HepG2 (cell line): ENCODE measurements at regions not wholly inside any gene's neighbourhood (a gene's known extent, or its start where the extent isn't known, plus 50 kb on each side); places are given as distances from the start of the nearest gene placed in this dataset.

ENCODE experiments used
- ATAC-seq: fragments of 200-7000 bp; cut with Tn5 transposase; 3 replicates; pipeline ENCODE4 v1.9.1; 2020; ENCODE audit warnings: mild to moderate bottlenecking, moderate library complexity
- BruUV-seq: library from RNA; stranded (reverse); fragments of 400-500 nt; replicated peaks from 2 replicates; lab custom pipeline; 2021; lab: Mats Ljungman, UMichigan
- CTCF ChIA-PET: fragments of 300-600 bp; formaldehyde crosslinking; extraction: SDS; loops from one replicate; lab custom pipeline; 2021; ENCODE audit warnings: low total read pairs, inconsistent platforms, low intra/inter-chr PET ratio; lab: Yijun Ruan, JAX
- POLR2A ChIA-PET: fragments of 350-600 bp; sonication (Branson Sonifier 250); formaldehyde crosslinking; loops from one replicate; lab custom pipeline; 2020; ENCODE audit warnings: antibody characterized with exemption, inconsistent platforms; lab: Yijun Ruan, JAX
- DNase-seq: peaks from one replicate; pipeline ENCODE4 v3.0.0-alpha.2; 2015; ENCODE audit warnings: low spot score
- FAIRE-seq: peaks from 3 replicates; lab custom pipeline; 2011; peaks lifted over from hg19 to GRCh38; lab: Jason Lieb, UNC
- H2AFZ ChIP-seq: one replicate; pipeline ENCODE4 v1.6.1; 2011; ENCODE audit warnings: low read length, inconsistent platforms
- H3K27ac ChIP-seq: fragments of 300-600 bp; 3 replicates; pipeline ENCODE4 v1.8.0; 2011; ENCODE audit warnings: mixed run types, mild to moderate bottlenecking, mixed read lengths, low read length, inconsistent platforms; ENCODE audit not compliant: insufficient read depth; ENCODE audit errors: extremely low read length
- H3K27me3 ChIP-seq, 2 experiments: fragments of 200-600 bp in 1 of 2; 2 replicates in 1 of 2; 3 replicates in 1 of 2; pipeline versions ENCODE4 v1.6.0 to v1.8.0; 2011; ENCODE audit warnings: low read length in 2 of 2, mild to moderate bottlenecking in 2 of 2, moderate library complexity in 2 of 2, inconsistent platforms in 1 of 2; ENCODE audit not compliant: insufficient read depth in 2 of 2, control insufficient read depth in 1 of 2
- H3K36me3 ChIP-seq, 2 experiments: fragments of 200-600 bp in 1 of 2; replicated peaks in 1 of 2; 2 replicates in 1 of 2; 3 replicates in 1 of 2; pipeline versions ENCODE4 v1.5.1 to v1.8.0; 2011; ENCODE audit warnings: low read length in 2 of 2, inconsistent platforms in 1 of 2; ENCODE audit not compliant: insufficient read depth in 2 of 2, control insufficient read depth in 1 of 2
- H3K4me1 ChIP-seq: 2 replicates; pipeline ENCODE4 v1.5.1; 2012; ENCODE audit warnings: low read length, inconsistent platforms; ENCODE audit not compliant: insufficient read depth
- H3K4me2 ChIP-seq: 2 replicates; pipeline ENCODE4 v1.6.0; 2011; ENCODE audit warnings: low read depth, low read length, inconsistent platforms
- H3K4me3 ChIP-seq, 3 experiments: fragments of 200-600 bp in 1 of 3; sonication (generic), shearing (Covaris generic) in 1 of 3; replicated peaks in 1 of 3; 2 replicates each; pipeline ENCODE4 v1.5.1; 2011 to 2016; ENCODE audit warnings: low read length in 3 of 3, inconsistent platforms in 2 of 3, low read depth in 2 of 3, mild to moderate bottlenecking in 2 of 3, control low read depth in 1 of 3, mixed read lengths in 1 of 3; ENCODE audit not compliant: insufficient read depth in 1 of 3
- H3K79me2 ChIP-seq: one replicate; pipeline ENCODE4 v1.6.1; 2011; ENCODE audit warnings: low read length, inconsistent platforms; ENCODE audit not compliant: insufficient read depth
- H3K9ac ChIP-seq: 2 replicates; pipeline ENCODE4 v1.6.0; 2011; ENCODE audit warnings: mild to moderate bottlenecking, low read depth, low read length, inconsistent platforms; ENCODE audit not compliant: insufficient read depth
- H3K9me3 ChIP-seq: 2 replicates; pipeline ENCODE4 v1.5.1; 2012; ENCODE audit warnings: mild to moderate bottlenecking, low read length
- H4K20me1 ChIP-seq: 2 replicates; pipeline ENCODE4 v1.6.0; 2011; ENCODE audit warnings: inconsistent platforms, mild to moderate bottlenecking, low read length, moderate library complexity; ENCODE audit not compliant: insufficient read depth
- ARNT ChIP-seq: fragments of 450-650 bp; IDR thresholded peaks from 2 replicates; pipeline ENCODE4 v1.6.1; 2017
- HNRNPL ChIP-seq: fragments of 200-400 bp; formaldehyde crosslinking; IDR thresholded peaks from 2 replicates; pipeline ENCODE4 v1.6.1; 2017; ENCODE audit warnings: mild to moderate bottlenecking, low read depth, low read length
- KLF12 ChIP-seq: sonication (generic); formaldehyde crosslinking; IDR thresholded peaks from 2 replicates; pipeline ENCODE4 v1.4.0; 2020; ENCODE audit warnings: missing genetic modification reagents, borderline replicate concordance
- KLF6 ChIP-seq: IDR thresholded peaks from 2 replicates; pipeline ENCODE4 v1.8.0; 2016; ENCODE audit warnings: missing biosample characterization, missing genetic modification reagents
- ZNF563 ChIP-seq: sonication (generic); formaldehyde crosslinking; IDR thresholded peaks from 2 replicates; pipeline ENCODE4 v1.8.0; 2022; ENCODE audit warnings: mild to moderate bottlenecking, moderate library complexity, missing genetic modification reagents
- ZNF781 ChIP-seq: sonication (generic); formaldehyde crosslinking; IDR thresholded peaks from 2 replicates; pipeline ENCODE4 v1.5.1; 2020; ENCODE audit warnings: borderline replicate concordance, mild to moderate bottlenecking, missing genetic modification reagents; ENCODE audit errors: not compliant biosample characterization
- ZNF879 ChIP-seq: sonication (generic); formaldehyde crosslinking; IDR thresholded peaks from 2 replicates; pipeline ENCODE4 v1.8.1; 2023; ENCODE audit warnings: missing genetic modification reagents
- WGBS: methylation state at CpG from one replicate; pipeline ENCODE4 v1.1.6; 2017; ENCODE audit warnings: low lambda C conversion rate; 5-methylcytosine and 5-hydroxymethylcytosine counted together
- in situ Hi-C: cut with HindIII; loops from 2 replicates; pipeline ENCODE4 v1.10.0; 2017; ENCODE audit warnings: low pct_unique_long_range_greater_than_20kb; ENCODE audit not compliant: extremely low pct_ligation_motif_present
- intact Hi-C: fragments of 100-400 bp; cut with micrococcal nuclease; formaldehyde crosslinking; loops from one replicate; pipeline ENCODE4 v1.10.0; 2022; ENCODE audit not compliant: unreplicated experiment
- TF ChIP-seq, protein P1 (sequence below): sonication (generic); formaldehyde crosslinking; IDR thresholded peaks from 2 replicates; pipeline ENCODE4 v1.8.0; 2022; ENCODE audit warnings: low read depth, missing genetic modification reagents
- TF ChIP-seq, protein P2 (sequence below): sonication (generic); formaldehyde crosslinking; IDR thresholded peaks from 2 replicates; pipeline ENCODE4 v1.9.0; 2021; ENCODE audit warnings: missing genetic modification reagents, mild to moderate bottlenecking, borderline replicate concordance

DNA sequence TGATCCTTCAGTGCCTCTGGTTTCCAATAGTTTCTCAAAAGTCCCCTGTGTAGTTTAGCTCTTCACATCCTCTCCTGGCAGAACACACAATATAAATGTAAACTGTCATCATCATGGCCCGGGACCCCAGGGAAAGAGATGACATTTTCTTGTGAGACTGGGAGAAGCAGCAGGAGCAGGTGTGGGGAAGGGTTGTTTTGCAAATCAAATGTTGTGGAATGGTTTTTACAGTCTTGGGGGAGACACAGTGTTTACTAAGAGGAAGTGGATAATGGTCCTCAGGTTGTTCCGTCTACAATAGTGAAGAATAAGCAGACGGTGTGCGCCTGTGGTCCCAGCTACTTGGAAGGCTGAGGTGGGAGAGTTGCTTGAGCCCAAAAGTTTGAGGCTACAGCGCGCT is 159.1 kb downstream of the SEC23IP start:
- WGBS, result 0% methylated on average over 6 of the region's 6 CpGs
- H3K79me2 ChIP-seq, result no peaks in the 10 kb centered on the region
- H2AFZ ChIP-seq, result no peak overlapping the region
- intact Hi-C loops (no loop called here), in situ Hi-C loops (no loop called here)
- H3K9me3 ChIP-seq, result no peaks in the 10 kb centered on the region
- DNase-seq, result no peak
- no peak overlapping the region for H3K4me2 ChIP-seq
- ChIA-PET CTCF (no interaction called here), POLR2A (no interaction called here)
- H3K36me3 ChIP-seq, result no peaks in the 10 kb centered on the region
- H3K27ac ChIP-seq, result no peak overlapping the region
- ATAC-seq, result no peak
- H4K20me1 ChIP-seq, result no peaks in the 10 kb centered on the region
- H3K27me3 ChIP-seq, result no peaks in the 10 kb centered on the region
- BruUV-seq, result no TSS peak
- FAIRE-seq, result no peak
- H3K4me3 ChIP-seq, result no peak overlapping the region
- H3K4me1 ChIP-seq, result no peaks in the 10 kb centered on the region
- TF ChIP-seq ZNF781 (CRISPR knock-in tag) (no peak), ZNF563 (no peak), ARNT (no peak), KLF12 (CRISPR knock-in tag) (no peak), HNRNPL (no peak), ZNF879 (CRISPR knock-in tag) (no peak), KLF6 (CRISPR knock-in tag) (no peak)
- TF ChIP-seq, protein P1, sequence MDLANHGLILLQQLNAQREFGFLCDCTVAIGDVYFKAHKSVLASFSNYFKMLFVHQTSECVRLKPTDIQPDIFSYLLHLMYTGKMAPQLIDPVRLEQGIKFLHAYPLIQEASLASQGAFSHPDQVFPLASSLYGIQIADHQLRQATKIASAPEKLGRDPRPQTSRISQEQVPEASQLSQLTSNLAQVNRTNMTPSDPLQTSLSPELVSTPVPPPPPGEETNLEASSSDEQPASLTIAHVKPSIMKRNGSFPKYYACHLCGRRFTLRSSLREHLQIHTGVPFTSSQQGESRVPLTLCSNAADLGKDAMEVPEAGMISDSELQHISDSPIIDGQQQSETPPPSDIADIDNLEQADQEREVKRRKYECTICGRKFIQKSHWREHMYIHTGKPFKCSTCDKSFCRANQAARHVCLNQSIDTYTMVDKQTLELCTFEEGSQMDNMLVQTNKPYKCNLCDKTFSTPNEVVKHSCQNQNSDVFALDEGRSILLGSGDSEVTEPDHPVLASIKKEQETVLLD (CRISPR knock-in tag), result no peak
- TF ChIP-seq, protein P2, sequence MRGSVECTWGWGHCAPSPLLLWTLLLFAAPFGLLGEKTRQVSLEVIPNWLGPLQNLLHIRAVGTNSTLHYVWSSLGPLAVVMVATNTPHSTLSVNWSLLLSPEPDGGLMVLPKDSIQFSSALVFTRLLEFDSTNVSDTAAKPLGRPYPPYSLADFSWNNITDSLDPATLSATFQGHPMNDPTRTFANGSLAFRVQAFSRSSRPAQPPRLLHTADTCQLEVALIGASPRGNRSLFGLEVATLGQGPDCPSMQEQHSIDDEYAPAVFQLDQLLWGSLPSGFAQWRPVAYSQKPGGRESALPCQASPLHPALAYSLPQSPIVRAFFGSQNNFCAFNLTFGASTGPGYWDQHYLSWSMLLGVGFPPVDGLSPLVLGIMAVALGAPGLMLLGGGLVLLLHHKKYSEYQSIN (CRISPR knock-in tag), result no peak
- no peak overlapping the region for H3K9ac ChIP-seq
